ENCODE measurements at regions not wholly inside any gene's neighbourhood (a gene's known extent, or its start where the extent isn't known, plus 50 kb on each side); places are given as distances from the start of the nearest gene placed in this dataset.
"Not testable (repeated sequence)": the region's sequence is repeated elsewhere in the genome, so short reads cannot be mapped to it uniquely, and the experiment has no call there.

DNA sequence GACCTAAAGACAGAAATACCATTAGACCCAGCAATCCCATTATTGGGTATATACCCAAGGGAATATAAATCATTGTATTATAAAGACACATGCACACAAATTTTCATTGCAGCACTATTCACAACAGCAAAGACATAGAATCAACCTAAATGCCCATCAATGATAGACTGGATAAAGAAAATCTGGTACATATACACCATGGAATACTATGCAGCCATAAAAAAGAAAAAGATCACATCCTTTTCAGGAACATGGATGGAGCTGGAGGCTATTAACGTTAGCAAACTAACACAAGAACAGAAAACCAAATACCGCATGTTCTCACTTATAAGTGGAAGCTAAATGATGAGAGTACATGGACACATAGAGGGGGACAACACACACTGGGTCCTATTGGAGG lies 280.1 kb upstream of the G2E3 start:
- H3K9me3 Mint-ChIP-seq (ENCODE audit: low read depth); H3K36me3 Mint-ChIP-seq; H3K27ac Mint-ChIP-seq; H3K4me3 Mint-ChIP-seq; DNase-seq; CTCF ChIA-PET; H3K4me1 Mint-ChIP-seq; ATAC-seq; H3K27me3 Mint-ChIP-seq: not testable (repeated sequence)

DNA sequence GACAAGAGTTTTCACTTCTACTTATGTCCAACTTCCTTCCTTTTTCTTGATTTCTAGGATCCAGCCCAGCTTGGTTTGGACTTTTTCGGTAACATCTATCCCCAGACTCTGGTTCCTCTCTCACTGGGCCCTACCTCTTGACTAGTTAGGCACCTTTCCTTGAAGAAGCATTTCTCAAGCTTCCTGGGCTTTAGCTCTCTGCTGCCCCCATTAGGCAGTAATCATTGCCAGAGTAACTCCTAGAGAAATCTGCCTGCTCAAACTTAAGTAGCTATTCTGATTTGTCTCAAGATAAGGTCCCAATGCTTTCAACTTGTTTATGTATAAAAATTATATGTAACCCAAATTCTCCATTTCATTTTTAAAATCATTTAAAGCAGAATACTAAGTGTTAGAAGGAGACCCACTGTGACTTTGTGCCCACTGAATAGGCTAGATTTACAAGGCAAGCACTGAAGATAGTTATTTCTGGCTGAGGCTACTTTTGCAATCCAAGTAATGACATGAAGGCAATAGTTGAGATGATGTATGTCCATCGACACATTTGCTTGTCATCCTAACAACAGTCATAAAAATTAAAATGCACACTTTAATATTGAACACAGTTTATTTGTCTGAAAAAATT lies 275.0 kb upstream of the G2E3 start:
- no peak overlapping the region for H3K4me3 Mint-ChIP-seq
- no peaks in the 10 kb centered on the region for H3K4me1 Mint-ChIP-seq
- H3K27ac Mint-ChIP-seq: no peak overlapping the region
- H3K9me3 Mint-ChIP-seq (ENCODE audit: low read depth): no peaks in the 10 kb centered on the region
- CTCF ChIA-PET: interaction anchor here (1.0 to 2.3 kb wide), 2 partner anchors 9 to 13 kb away, joined by 4 to 7 read pairs; no protein-coding TSS in a partner anchor
- DNase-seq (no peak), ATAC-seq (no peak)
- H3K36me3 Mint-ChIP-seq: no peaks in the 10 kb centered on the region
- H3K27me3 Mint-ChIP-seq: peaks cover 3% of the 10 kb centered on the region

DNA sequence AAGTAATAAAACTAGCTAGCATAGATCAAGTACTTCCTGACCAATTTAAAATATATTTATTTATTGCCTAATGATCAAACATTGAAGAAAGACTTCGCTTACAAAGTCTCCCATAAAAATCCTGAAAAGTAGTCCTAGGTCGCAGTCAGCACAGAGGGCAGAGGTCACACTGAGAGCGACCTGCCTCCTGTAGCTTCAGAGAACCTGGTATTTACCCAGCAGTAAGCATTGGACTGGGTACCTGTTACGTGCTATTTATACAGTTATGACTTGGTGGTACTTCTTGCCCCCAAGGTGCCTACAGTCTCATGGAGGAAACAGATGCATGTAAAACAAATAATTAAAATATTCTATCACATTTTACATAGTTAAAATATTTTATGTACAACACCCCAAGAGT lies 274.1 kb upstream of the G2E3 start:
- no peak overlapping the region for H3K27ac Mint-ChIP-seq
- H3K36me3 Mint-ChIP-seq: no peaks in the 10 kb centered on the region
- ATAC-seq (no peak), DNase-seq (no peak)
- H3K9me3 Mint-ChIP-seq (ENCODE audit: low read depth): no peaks in the 10 kb centered on the region
- H3K4me3 Mint-ChIP-seq: no peak overlapping the region
- peaks cover 3% of the 10 kb centered on the region for H3K27me3 Mint-ChIP-seq
- CTCF ChIA-PET: no interaction called here
- no peaks in the 10 kb centered on the region for H3K4me1 Mint-ChIP-seq

DNA sequence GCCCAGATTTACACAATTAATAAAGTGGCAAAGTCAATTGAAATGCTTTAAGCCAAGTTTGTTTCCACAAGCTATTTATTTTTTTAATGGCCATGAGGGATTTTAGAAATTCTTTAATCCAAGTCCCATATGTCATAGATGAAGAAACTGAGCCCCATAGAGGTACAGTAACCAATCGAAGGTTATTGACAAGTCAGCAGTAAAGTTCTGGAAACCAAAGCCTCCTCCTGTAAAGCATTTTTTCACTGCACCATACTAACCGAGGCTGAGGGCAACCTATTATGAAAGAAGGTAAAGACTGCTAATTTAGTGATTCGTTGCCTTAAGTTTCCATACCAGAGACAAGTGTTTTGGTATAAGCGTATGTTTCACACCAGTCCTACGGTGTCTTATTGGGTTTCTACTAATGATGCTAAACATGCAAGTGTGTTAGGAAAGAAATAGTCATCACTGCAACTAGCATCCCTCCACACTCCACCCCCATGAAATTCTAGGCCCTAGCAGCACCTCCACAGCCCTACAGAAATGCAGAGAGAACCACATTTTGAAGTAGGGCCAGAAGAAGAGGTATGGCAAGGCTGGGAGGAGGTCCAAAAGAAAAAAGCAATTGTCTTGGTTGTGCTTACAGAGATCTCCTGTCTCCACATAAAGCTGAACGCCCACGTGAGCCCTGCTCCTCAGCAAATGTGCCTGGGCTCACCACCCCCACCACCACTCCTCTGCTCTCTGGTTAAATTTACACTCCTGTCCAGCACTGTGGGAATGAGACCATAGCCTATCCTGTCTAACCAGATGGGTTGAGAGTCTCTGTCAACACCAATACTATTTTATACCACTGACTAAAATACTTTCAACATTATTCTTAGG lies 271.1 kb upstream of the G2E3 start:
- Mint-ChIP-seq H3K4me3 (no peak overlapping the region), H3K9me3 (ENCODE audit: low read depth) (no peaks in the 10 kb centered on the region)
- ATAC-seq: no peak

DNA sequence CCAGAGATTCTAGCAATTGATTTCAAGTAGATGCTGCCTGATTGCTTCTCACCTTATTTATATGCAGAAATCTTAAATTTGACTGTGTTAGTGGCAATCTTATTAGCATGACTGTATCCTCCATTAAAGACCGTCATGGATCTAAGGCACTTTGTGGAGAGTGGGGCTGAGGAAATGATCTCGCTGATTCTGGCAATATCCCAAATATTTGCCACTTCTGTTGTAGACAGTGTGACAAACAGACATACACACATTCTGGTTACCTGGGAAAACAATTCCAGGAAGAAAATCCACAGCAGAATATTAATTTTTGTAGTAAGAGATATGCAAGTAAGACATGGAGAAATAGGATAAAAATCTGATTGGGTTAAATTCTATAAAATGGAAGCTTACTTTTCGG lies 269.0 kb upstream of the G2E3 start:
- Mint-ChIP-seq H3K4me3 (no peak overlapping the region), H3K36me3 (no peaks in the 10 kb centered on the region), H3K27me3 (peaks cover 3% of the 10 kb centered on the region), H3K9me3 (ENCODE audit: low read depth) (no peaks in the 10 kb centered on the region), H3K4me1 (no peaks in the 10 kb centered on the region), H3K27ac (no peak overlapping the region)
- ATAC-seq (no peak), DNase-seq (no peak)
- CTCF ChIA-PET: no interaction called here

More for the DNA sequence above, 271.1 kb upstream of the G2E3 start:
- CTCF ChIA-PET: interaction anchor here (1.2 kb wide), 1 partner anchor 14 kb away, joined by 4 read pairs; no protein-coding TSS in a partner anchor
- Mint-ChIP-seq H3K27ac (no peak overlapping the region), H3K4me1 (no peaks in the 10 kb centered on the region), H3K27me3 (peaks cover 3% of the 10 kb centered on the region), H3K36me3 (no peaks in the 10 kb centered on the region)
- no peak for DNase-seq

DNA sequence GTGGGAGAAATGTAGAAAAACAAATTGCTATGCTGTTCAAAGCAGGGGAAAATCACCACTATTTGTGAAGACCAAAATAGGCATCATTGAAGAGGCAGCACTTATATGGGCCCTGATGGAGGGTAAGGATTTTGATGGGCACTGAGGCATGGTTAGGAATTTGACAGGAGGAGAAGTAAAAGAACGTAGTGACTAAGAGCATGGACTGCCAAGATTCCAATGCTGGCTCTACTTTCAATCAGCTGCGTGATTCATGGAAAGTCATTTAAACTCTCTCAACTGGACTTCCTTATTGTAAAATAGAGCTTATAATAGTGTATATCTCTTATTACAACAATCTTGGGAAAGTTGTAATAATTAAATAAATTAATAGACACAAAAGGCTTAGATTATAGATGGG lies 267.7 kb upstream of the G2E3 start:
- H3K4me3 Mint-ChIP-seq: no peak overlapping the region
- H3K9me3 Mint-ChIP-seq (ENCODE audit: low read depth): no peaks in the 10 kb centered on the region
- CTCF ChIA-PET: no interaction called here
- H3K27me3 Mint-ChIP-seq: peaks cover 3% of the 10 kb centered on the region
- DNase-seq: no peak
- no peak for ATAC-seq
- no peak overlapping the region for H3K27ac Mint-ChIP-seq
- no peaks in the 10 kb centered on the region for H3K36me3 Mint-ChIP-seq
- no peaks in the 10 kb centered on the region for H3K4me1 Mint-ChIP-seq

DNA sequence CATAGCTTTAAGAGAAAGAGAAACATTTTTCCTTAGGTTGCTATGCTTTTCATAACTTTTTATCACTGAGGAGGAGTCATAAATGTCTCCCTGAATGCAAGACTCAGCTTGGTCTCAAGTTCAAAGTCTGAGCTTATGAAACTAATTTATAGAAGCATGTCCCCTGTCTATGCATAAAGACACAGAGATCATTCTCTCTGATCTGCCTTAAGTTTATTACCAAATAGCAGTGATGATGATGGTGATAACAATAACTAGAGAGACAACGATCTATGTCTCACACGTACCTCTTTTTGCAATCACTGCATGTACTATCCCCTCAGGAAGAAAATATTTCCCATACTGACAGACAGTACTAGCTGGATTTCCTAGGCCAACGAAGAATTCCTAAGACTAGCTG lies 266.4 kb upstream of the G2E3 start:
- no peaks in the 10 kb centered on the region for H3K36me3 Mint-ChIP-seq
- ATAC-seq (no peak), DNase-seq (no peak)
- H3K27me3 Mint-ChIP-seq: peaks cover 3% of the 10 kb centered on the region
- H3K4me1 Mint-ChIP-seq: no peaks in the 10 kb centered on the region
- CTCF ChIA-PET: interaction anchor here (1.5 kb wide), 1 partner anchor 9 kb away, joined by 4 read pairs; no protein-coding TSS in a partner anchor
- no peak overlapping the region for H3K27ac Mint-ChIP-seq
- H3K4me3 Mint-ChIP-seq: no peak overlapping the region
- H3K9me3 Mint-ChIP-seq (ENCODE audit: low read depth): no peaks in the 10 kb centered on the region

DNA sequence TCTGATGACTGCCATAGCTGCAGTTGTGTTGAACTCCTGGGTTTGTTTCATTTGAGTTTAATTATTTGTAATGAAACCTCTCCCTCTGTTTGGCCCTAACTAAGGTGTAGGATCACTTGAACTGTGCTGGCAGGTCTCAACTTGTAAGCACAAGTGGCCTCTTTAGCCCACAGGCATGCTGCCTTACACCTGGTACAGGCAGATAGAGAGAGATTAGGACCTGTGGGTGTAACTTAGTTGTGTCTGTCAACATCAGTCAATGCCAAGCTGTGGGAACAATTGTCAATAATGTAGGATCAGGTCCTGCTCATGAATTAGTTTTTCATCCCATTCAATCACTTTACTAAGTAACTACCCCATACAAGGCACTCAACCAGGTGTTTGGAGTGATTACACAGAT lies 263.0 kb upstream of the G2E3 start:
- Mint-ChIP-seq H3K27ac (no peak overlapping the region), H3K36me3 (no peaks in the 10 kb centered on the region), H3K4me1 (no peaks in the 10 kb centered on the region), H3K9me3 (ENCODE audit: low read depth) (no peaks in the 10 kb centered on the region), H3K27me3 (no peaks in the 10 kb centered on the region), H3K4me3 (no peak overlapping the region)
- ATAC-seq: no peak
- CTCF ChIA-PET: no interaction called here
- DNase-seq: no peak

DNA sequence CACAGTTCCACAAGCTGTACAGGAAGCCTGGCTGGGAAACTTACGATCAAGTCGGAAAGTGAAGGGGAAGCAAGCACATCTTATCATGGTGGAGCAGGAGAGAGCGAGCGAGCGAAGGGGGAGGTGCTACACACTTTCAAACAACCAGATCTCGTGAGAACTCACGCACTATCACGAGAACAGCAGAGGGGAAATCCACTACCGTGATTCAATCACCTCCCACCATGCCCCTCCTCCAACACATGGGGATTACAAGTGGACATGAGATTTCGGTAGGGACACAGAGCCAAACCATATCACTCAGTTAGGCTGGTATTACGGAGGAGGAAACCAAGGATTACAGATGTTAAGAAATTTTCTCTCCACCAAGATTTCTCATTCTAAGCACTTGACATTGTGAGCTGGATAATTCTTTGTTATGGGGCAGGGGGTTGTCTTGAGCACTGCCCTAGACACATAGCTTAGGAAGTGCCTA lies 262.0 kb upstream of the G2E3 start:
- H3K9me3 Mint-ChIP-seq (ENCODE audit: low read depth): no peaks in the 10 kb centered on the region
- DNase-seq (no peak), ATAC-seq (no peak)
- no peaks in the 10 kb centered on the region for H3K4me1 Mint-ChIP-seq
- CTCF ChIA-PET: no interaction called here
- H3K4me3 Mint-ChIP-seq: no peak overlapping the region
- H3K27ac Mint-ChIP-seq: no peak overlapping the region
- no peaks in the 10 kb centered on the region for H3K27me3 Mint-ChIP-seq
- no peaks in the 10 kb centered on the region for H3K36me3 Mint-ChIP-seq

DNA sequence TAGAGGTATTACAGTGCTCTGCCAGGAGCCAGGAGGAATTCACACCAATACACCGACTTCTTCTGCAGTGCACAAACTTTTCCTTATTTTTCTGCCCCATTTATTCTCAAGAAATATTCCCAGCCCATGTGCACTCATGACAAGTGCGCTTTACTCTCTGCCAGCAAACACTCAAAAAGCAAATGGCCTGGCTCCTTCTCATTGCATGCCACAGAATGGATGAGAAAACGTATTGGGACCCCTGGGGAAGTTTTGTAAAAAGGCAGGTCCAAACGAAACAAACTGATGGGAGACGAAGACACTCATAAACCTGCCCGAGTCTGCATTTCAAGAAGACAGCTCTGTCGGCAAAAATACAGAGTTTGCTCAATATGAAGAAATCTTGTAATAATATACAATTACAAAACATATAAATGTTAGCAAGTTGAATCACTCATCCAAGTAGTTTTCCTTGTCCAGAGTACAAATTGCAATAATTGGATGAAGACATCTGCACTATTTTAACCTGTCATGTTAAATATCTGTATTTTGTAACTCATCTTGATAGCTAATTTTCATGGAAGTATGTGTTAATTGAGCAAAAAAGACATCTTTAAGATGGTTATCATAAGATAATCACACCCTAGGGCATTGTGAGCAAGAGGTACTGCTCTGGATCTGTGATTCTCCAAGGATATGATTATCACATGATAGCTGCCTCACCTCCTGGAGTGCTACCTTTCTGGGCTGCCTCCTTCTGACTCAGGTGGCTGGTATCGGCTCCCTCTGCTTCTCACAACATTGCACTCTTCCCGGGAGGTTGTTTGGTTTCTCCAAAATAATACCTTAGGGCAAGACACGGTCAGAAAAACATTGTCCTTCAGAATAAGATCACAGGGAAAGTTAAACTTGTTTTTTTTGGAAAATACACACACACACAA lies 260.8 kb upstream of the G2E3 start:
- Mint-ChIP-seq H3K36me3 (no peaks in the 10 kb centered on the region), H3K27me3 (no peaks in the 10 kb centered on the region), H3K9me3 (ENCODE audit: low read depth) (no peaks in the 10 kb centered on the region), H3K4me3 (no peak overlapping the region), H3K4me1 (no peaks in the 10 kb centered on the region), H3K27ac (no peak overlapping the region)
- DNase-seq: no peak
- no peak for ATAC-seq
- CTCF ChIA-PET: no interaction called here

DNA sequence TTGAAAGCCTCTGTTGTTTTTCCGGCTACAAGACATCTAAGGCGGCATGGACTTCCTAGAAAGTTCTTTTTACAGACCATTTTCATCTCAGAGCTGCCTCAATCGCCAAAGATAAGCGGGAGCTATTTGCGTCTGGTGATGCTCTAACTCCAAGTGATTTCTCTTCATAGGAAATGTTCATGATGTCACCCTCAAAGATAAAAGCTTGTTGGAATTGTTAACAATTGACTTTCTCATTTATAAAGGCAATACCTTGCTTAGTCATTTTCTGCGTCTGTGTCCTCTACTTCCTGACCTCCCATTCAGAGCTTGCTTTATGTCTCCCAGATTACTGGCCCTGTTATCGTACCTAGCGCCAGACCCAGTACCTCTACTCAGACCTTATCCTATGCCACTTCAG lies 259.0 kb upstream of the G2E3 start:
- Mint-ChIP-seq H3K4me3 (no peak overlapping the region), H3K9me3 (ENCODE audit: low read depth) (no peaks in the 10 kb centered on the region), H3K27me3 (no peaks in the 10 kb centered on the region), H3K36me3 (no peaks in the 10 kb centered on the region), H3K27ac (no peak overlapping the region), H3K4me1 (no peaks in the 10 kb centered on the region)
- DNase-seq (no peak), ATAC-seq (no peak)
- CTCF ChIA-PET: no interaction called here

DNA sequence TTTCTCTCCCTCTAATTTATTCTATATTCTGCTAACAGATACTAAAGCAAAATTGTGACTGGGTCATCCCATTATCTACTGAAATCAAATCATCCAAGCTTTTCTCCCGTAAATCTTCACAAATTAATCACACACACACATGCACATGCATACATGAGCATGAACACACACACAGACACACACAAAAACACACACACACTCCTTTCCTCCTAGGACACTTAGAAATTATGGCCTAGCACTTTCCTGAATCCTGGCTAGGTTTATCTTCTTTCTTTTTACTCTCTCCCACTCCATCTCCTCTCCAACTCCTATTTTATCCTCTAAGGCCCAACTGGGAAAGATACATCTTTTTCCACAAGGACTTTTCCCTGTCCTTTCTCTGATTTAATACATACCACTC lies 255.6 kb upstream of the G2E3 start:
- Mint-ChIP-seq H3K9me3 (ENCODE audit: low read depth) (no peaks in the 10 kb centered on the region), H3K4me1 (no peaks in the 10 kb centered on the region), H3K36me3 (no peaks in the 10 kb centered on the region), H3K4me3 (no peak overlapping the region), H3K27ac (no peak overlapping the region), H3K27me3 (no peaks in the 10 kb centered on the region)
- DNase-seq (no peak), ATAC-seq (no peak)
- CTCF ChIA-PET: no interaction called here

DNA sequence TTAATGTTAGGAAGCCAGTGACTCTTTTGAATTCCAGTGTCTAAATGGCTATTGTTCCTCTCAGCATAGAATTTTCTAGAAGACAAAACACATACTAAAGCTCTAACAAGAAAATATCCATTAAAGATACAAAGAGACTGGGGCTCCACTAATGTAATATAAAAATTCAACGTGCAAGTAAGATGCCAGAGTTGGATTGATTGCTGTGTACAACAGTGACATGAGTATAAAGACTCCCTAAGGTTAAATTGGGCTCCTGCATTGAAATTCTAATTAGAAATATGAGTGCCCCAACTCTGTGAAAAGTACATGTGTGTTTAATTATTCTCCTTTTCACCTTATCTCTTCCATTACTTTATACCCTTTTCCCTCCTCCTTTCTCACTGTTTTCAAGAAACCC lies 253.6 kb upstream of the G2E3 start:
- CTCF ChIA-PET: no interaction called here
- Mint-ChIP-seq H3K27ac (no peak overlapping the region), H3K4me3 (no peak overlapping the region), H3K9me3 (ENCODE audit: low read depth) (no peaks in the 10 kb centered on the region), H3K4me1 (no peaks in the 10 kb centered on the region), H3K36me3 (no peaks in the 10 kb centered on the region), H3K27me3 (no peaks in the 10 kb centered on the region)
- ATAC-seq: no peak
- no peak for DNase-seq
